ENCODE measurements at regions not wholly inside any gene's neighbourhood (a gene's known extent, or its start where the extent isn't known, plus 50 kb on each side); places are given as distances from the start of the nearest gene placed in this dataset.

- TF ChIP-seq CTCF (IDR thresholded peaks at IDR 0.05) (no peak), POLR2A (IDR thresholded peaks at IDR 0.05; ENCODE audit: low read depth) (no peak)
Measured at GRCh38 chr10:131438665-131439064, 127.1 kb upstream of the TCERG1L start.
